ENCODE measurements at regions not wholly inside any gene's neighbourhood (a gene's known extent, or its start where the extent isn't known, plus 50 kb on each side); places are given as distances from the start of the nearest gene placed in this dataset.

DNA sequence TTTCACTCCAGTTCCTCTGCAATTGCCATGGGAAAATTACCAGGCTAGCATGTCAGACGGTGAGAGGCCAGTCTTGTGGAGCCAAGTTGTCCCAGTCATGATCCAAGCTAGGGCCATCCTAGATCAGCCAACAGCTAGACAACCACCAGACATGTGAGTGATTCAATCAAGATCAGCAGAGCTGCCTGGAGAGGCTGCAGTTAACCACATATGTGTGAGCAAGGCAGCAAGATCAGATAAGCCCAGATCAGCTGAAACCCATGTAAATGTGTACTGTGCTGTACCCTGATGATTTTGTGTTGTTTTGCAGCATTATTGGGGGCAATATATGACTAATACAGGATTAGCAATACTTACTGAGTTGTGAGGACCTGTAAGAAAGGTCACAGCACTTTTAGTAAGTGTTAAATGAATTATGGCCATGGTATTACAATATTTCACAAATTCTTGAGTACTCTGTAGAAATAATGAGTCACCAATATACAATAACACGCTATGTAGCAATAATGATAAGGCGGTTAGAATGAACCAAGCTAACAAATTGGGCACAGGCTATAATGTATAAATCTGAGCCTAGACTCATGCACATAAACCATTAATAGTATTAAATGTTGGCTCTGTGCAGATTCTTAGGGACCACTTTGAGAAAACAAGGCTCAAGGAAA lies 91.4 kb downstream of the SUDS3 start:
- TF ChIP-seq, protein P1, sequence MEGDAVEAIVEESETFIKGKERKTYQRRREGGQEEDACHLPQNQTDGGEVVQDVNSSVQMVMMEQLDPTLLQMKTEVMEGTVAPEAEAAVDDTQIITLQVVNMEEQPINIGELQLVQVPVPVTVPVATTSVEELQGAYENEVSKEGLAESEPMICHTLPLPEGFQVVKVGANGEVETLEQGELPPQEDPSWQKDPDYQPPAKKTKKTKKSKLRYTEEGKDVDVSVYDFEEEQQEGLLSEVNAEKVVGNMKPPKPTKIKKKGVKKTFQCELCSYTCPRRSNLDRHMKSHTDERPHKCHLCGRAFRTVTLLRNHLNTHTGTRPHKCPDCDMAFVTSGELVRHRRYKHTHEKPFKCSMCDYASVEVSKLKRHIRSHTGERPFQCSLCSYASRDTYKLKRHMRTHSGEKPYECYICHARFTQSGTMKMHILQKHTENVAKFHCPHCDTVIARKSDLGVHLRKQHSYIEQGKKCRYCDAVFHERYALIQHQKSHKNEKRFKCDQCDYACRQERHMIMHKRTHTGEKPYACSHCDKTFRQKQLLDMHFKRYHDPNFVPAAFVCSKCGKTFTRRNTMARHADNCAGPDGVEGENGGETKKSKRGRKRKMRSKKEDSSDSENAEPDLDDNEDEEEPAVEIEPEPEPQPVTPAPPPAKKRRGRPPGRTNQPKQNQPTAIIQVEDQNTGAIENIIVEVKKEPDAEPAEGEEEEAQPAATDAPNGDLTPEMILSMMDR (IDR thresholded peaks at IDR 0.05; ENCODE audit: extremely low read depth, insufficient read depth, missing control alignments) = no peak
- no peak for DNase-seq (ENCODE audit: low spot score)
- in situ Hi-C loops (cut with MboI; ENCODE audit: low pct_unique_long_range_greater_than_20kb, low sequenced_read_pairs, unreplicated experiment) = no loop called here

DNA sequence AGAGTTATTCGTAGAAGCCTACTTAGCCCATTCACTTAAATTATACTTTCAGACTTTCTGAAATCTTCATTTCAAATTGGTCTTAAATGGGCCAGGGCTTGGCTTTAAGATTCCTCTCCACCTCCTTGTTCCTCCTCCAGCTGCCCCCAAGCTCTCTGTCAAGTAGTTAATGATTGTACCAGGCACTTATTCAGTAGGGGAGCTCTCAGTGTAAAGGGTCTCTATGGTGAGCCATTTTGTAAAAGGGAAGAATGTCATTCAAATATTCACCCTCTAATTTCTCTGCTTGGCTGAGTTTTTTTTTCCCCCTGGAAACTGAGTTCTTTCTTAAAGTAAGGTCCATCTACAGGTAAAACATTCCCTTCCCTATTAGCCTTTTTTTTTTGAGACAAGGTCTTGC lies 96.6 kb downstream of the SUDS3 start:
- TF ChIP-seq, protein P1 (IDR thresholded peaks at IDR 0.05; ENCODE audit: extremely low read depth, insufficient read depth, missing control alignments) = no peak
- no peak for DNase-seq (ENCODE audit: low spot score)
- in situ Hi-C loops (cut with MboI; ENCODE audit: low pct_unique_long_range_greater_than_20kb, low sequenced_read_pairs, unreplicated experiment) = no loop called here

DNA sequence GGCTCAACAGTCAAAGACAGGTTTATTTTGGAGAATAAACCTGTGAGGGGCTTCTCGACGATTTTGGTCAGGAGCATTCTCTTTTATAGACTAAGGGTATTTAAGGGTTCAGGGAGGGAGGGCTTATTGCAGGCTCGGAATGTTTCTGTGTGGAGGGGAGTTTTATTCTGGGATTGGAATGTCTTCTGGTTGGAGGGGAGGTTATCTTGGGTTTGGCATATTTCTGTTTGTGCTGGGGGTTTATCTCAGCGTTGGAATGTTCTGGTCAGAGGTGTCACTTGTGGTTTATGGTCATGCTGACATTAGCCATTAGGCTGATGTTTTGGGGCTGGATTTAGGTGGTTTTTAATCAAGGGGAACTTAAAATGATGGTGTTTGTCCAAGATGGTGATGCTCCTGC lies 103.9 kb downstream of the SUDS3 start:
- DNase-seq (ENCODE audit: low spot score) = no peak
- TF ChIP-seq, protein P1 (IDR thresholded peaks at IDR 0.05; ENCODE audit: extremely low read depth, insufficient read depth, missing control alignments) = no peak
- in situ Hi-C loops (cut with MboI; ENCODE audit: low pct_unique_long_range_greater_than_20kb, low sequenced_read_pairs, unreplicated experiment) = no loop called here

DNA sequence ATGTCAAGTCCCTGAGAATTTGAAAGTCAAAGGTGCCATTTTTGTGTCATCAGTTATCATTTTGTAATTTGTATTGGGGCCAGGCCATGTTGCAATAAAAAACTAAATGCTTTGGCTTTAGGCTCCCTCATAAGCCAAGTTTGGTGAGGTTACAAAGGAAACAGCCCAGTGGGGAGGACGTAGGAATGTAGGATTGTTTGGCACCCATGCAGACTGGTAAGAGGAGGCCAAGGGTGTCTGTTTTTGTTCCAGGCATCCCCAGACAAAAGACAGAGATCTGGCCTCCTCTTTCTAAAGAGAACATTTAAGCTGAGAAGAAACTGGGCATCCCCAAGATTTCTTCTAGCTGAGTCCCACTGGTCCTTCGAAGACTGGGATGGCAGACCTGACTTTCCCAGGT lies 111.7 kb downstream of the SUDS3 start:
- TF ChIP-seq, protein P1 (IDR thresholded peaks at IDR 0.05; ENCODE audit: extremely low read depth, insufficient read depth, missing control alignments) = no peak
- in situ Hi-C loops (cut with MboI; ENCODE audit: low pct_unique_long_range_greater_than_20kb, low sequenced_read_pairs, unreplicated experiment) = no loop called here
- no peak for DNase-seq (ENCODE audit: low spot score)

DNA sequence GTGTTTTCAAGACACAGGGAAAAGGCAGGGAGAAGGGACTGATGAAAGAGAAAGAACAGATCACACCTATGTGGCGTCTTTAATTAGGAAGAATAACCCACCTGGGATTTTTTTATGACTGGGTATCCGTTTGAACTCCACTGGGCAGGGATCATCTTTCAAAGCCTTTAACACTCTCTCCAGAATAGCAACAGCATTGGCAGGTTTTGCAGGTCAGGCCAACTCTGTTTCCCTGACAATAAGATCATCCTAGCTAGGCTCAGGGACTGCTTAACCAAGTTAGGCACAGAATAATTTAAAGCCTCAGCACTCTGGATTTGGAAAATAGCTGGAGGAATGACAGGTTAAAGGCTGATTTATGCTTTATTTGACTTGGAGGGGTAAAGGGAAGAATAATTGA lies 117.6 kb downstream of the SUDS3 start:
- in situ Hi-C loops (cut with MboI; ENCODE audit: low pct_unique_long_range_greater_than_20kb, low sequenced_read_pairs, unreplicated experiment) = no loop called here
- no peak for DNase-seq (ENCODE audit: low spot score)
- TF ChIP-seq, protein P1 (IDR thresholded peaks at IDR 0.05; ENCODE audit: extremely low read depth, insufficient read depth, missing control alignments) = no peak

DNA sequence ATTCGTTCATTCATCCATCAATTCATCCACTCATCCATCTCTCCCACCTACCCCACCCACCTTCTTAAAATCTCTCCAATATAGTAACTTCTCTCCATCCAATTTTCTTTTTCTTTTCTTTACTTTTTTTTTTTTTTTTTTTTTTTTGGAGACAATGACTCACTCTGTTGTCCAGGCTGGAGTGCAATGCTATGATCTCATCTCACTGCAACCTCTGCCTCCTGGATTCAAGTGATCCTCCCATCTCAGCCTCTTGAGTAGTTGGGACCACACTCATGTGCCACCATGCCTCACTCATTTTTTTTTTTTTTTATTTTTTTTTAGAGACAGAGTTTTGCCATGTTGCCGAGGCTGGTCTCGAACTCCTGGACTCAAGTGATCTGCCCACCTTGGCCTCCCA lies 118.4 kb downstream of the SUDS3 start:
- TF ChIP-seq, protein P1 (IDR thresholded peaks at IDR 0.05; ENCODE audit: extremely low read depth, insufficient read depth, missing control alignments) = no peak
- DNase-seq (ENCODE audit: low spot score) = no peak
- in situ Hi-C loops (cut with MboI; ENCODE audit: low pct_unique_long_range_greater_than_20kb, low sequenced_read_pairs, unreplicated experiment) = no loop called here

Measured in GM13977 (cell line).